K562 (cell line): ENCODE measurements at regions not wholly inside any gene's neighbourhood (a gene's known extent, or its start where the extent isn't known, plus 50 kb on each side); places are given as distances from the start of the nearest gene placed in this dataset.

Experiments used
- ATAC-seq: fragments of 200-7000 bp; cut with Tn5 transposase; 3 replicates; pipeline ENCODE4 v1.9.1; 2020; ENCODE audit warnings: moderate library complexity
- BruUV-seq: library from RNA; stranded (reverse); fragments of 400-500 nt; replicated peaks from 2 replicates; lab custom pipeline; 2021; lab: Mats Ljungman, UMichigan
- CTCF ChIA-PET: fragments of 300-600 bp; formaldehyde crosslinking; extraction: SDS; loops from one replicate; lab custom pipeline; 2021; ENCODE audit warnings: low intra/inter-chr PET ratio; lab: Yijun Ruan, JAX
- POLR2A ChIA-PET: fragments of 300-600, 350-650 bp; sonication (Branson Sonifier 250); formaldehyde crosslinking; extraction: SDS; loops from one replicate; lab custom pipeline; 2021; ENCODE audit warnings: antibody characterized with exemption, inconsistent platforms; lab: Yijun Ruan, JAX
- DNase-seq, 4 experiments: peaks; one replicate each; pipeline versions ENCODE4 v3.0.0 to v3.0.0-alpha.2; 2011 to 2018; ENCODE audit warnings: low spot score in 3 of 4, mixed read lengths in 3 of 4; ENCODE audit errors: extremely low read depth in 1 of 4
- FAIRE-seq: peaks from 2 replicates; lab custom pipeline; 2011; peaks lifted over from hg19 to GRCh38; lab: Jason Lieb, UNC
- H2AFZ ChIP-seq: 2 replicates; pipeline ENCODE4 v1.6.0; 2011; ENCODE audit warnings: low read depth, low read length, control low read depth, inconsistent platforms
- H3K27ac ChIP-seq: fragments of 200-600 bp; 3 replicates; pipeline ENCODE4 v1.8.0; 2011; ENCODE audit warnings: low read depth, mild to moderate bottlenecking, control low read depth, inconsistent platforms, low read length, moderate library complexity, mixed read lengths; ENCODE audit errors: extremely low read depth
- H3K27me3 ChIP-seq, 2 experiments: fragments of 300-600 bp in 1 of 2; 2 replicates in 1 of 2; 3 replicates in 1 of 2; pipeline versions ENCODE4 v1.6.0 to v1.8.0; 2011; ENCODE audit warnings: inconsistent platforms in 2 of 2, low read length in 2 of 2, mild to moderate bottlenecking in 1 of 2, mixed read lengths in 1 of 2, moderate library complexity in 1 of 2; ENCODE audit not compliant: control insufficient read depth in 2 of 2, insufficient read depth in 2 of 2
- H3K36me3 ChIP-seq: fragments of 300-600 bp; 3 replicates; pipeline ENCODE4 v1.8.0; 2011; ENCODE audit warnings: mild to moderate bottlenecking, low read length, inconsistent platforms; ENCODE audit not compliant: control insufficient read depth, insufficient read depth
- H3K4me1 ChIP-seq, 2 experiments: fragments of 200-600 bp in 1 of 2; replicated peaks in 1 of 2; 2 replicates in 1 of 2; 3 replicates in 1 of 2; pipeline versions ENCODE4 v1.5.1 to v1.8.0; 2011; ENCODE audit warnings: inconsistent platforms in 2 of 2, low read length in 2 of 2, mild to moderate bottlenecking in 1 of 2, mixed read lengths in 1 of 2, moderate library complexity in 1 of 2; ENCODE audit not compliant: control insufficient read depth in 2 of 2, insufficient read depth in 2 of 2
- H3K4me2 ChIP-seq: 2 replicates; pipeline ENCODE4 v1.6.1; 2011; ENCODE audit warnings: low read length, control low read depth, inconsistent platforms, mixed read lengths; ENCODE audit not compliant: insufficient read depth
- H3K4me3 ChIP-seq: fragments of 200-600 bp; sonication (generic), shearing (Covaris generic); 2 replicates; pipeline ENCODE4 v1.5.1; 2016; ENCODE audit warnings: control low read depth, inconsistent platforms
- H3K79me2 ChIP-seq: fragments of 200-600 bp; 3 replicates; pipeline ENCODE4 v1.8.0; 2011; ENCODE audit warnings: low read length, inconsistent platforms; ENCODE audit not compliant: control insufficient read depth, insufficient read depth
- H3K9ac ChIP-seq, 2 experiments: 2 replicates each; pipeline versions ENCODE4 v1.6.0 to v1.6.1; 2011; ENCODE audit warnings: low read depth in 2 of 2, low read length in 2 of 2, control low read depth in 1 of 2, inconsistent platforms in 1 of 2, mild to moderate bottlenecking in 1 of 2, mixed read lengths in 1 of 2; ENCODE audit not compliant: insufficient read depth in 1 of 2
- H3K9me1 ChIP-seq: one replicate; pipeline ENCODE4 v1.6.0; 2011; ENCODE audit warnings: inconsistent platforms, mild to moderate bottlenecking, low read length, moderate library complexity; ENCODE audit not compliant: control insufficient read depth, insufficient read depth
- H3K9me3 ChIP-seq: replicated peaks from 2 replicates; pipeline ENCODE4 v1.5.1; 2011; ENCODE audit warnings: low read depth, low read length, inconsistent platforms; ENCODE audit not compliant: control insufficient read depth, insufficient read depth
- H4K20me1 ChIP-seq: replicated peaks from 2 replicates; pipeline ENCODE4 v1.6.1; 2011; ENCODE audit warnings: low read length, inconsistent platforms, mixed read lengths; ENCODE audit not compliant: control insufficient read depth, insufficient read depth
- CTCF ChIP-seq, 3 experiments: IDR thresholded peaks in 2 of 3; conservative IDR thresholded peaks in 1 of 3; 2 replicates each; pipeline ENCODE4 v1.5.1; 2011 to 2012; ENCODE audit warnings: low read length in 3 of 3, mild to moderate bottlenecking in 3 of 3, control low read depth in 2 of 3, improper control_type of control experiment in 1 of 3, inconsistent platforms in 1 of 3, low read depth in 1 of 3, mixed read lengths in 1 of 3, moderate library complexity in 1 of 3; ENCODE audit not compliant: insufficient read depth in 2 of 3
- RAD21 ChIP-seq, 2 experiments: fragments of 250-450 bp in 1 of 2; fragments of 450-650 bp in 1 of 2; sonication (Bioruptor Pico) in 1 of 2; formaldehyde crosslinking in 1 of 2; IDR thresholded peaks in 1 of 2; conservative IDR thresholded peaks in 1 of 2; 2 replicates each; pipeline versions ENCODE4 v1.4.0 to v1.8.0; 2020 to 2022; ENCODE audit warnings: mild to moderate bottlenecking in 2 of 2, moderate library complexity in 1 of 2
- REST ChIP-seq, 2 experiments: fragments of 450-650 bp; formaldehyde crosslinking in 1 of 2; IDR thresholded peaks; 2 replicates each; pipeline versions ENCODE4 v1.4.0 to v1.6.1; 2014 to 2020; ENCODE audit warnings: mild to moderate bottlenecking in 2 of 2, borderline replicate concordance in 1 of 2, low read depth in 1 of 2
- TEAD4 ChIP-seq, 2 experiments: sonication (generic) in 1 of 2; formaldehyde crosslinking in 1 of 2; IDR thresholded peaks; 2 replicates each; pipeline versions ENCODE4 v1.6.1 to v1.8.0; 2012 to 2022; ENCODE audit warnings: borderline replicate concordance in 1 of 2, inconsistent platforms in 1 of 2, low read length in 1 of 2, mild to moderate bottlenecking in 1 of 2, missing genetic modification reagents in 1 of 2
- ZNF311 ChIP-seq: fragments of 250-450 bp; sonication (Bioruptor Pico); IDR thresholded peaks from 2 replicates; pipeline ENCODE4 v1.4.0; 2020; ENCODE audit warnings: mild to moderate bottlenecking, moderate library complexity
- WGBS: fragments of 100-300 bp; shearing (Covaris generic); methylation state at CpG from one replicate; pipeline ENCODE4 v1.1.6; 2016; ENCODE audit warnings: low coverage, mixed read lengths; ENCODE audit not compliant: insufficient coverage; ENCODE audit errors: missing lambda C conversion rate; 5-methylcytosine and 5-hydroxymethylcytosine counted together
- in situ Hi-C: fragments of 300-500 bp; cut with MboI; formaldehyde crosslinking; loops from 4 replicates; pipeline ENCODE4 v1.15.0; 2018; ENCODE audit warnings: inconsistent platforms, mixed read lengths
- intact Hi-C: fragments of 100-400 bp; cut with micrococcal nuclease; formaldehyde crosslinking; loops from 2 replicates; pipeline ENCODE4 v1.14.2; 2022
- TF ChIP-seq, protein P1 (sequence below), 2 experiments: fragments of 250-450 bp in 1 of 2; fragments of 450-650 bp in 1 of 2; sonication (Bioruptor Pico) in 1 of 2; IDR thresholded peaks; 2 replicates each; pipeline versions ENCODE4 v1.6.1 to v1.8.0; 2016 to 2021; ENCODE audit warnings: mild to moderate bottlenecking in 2 of 2, moderate library complexity in 2 of 2, missing compliant biosample characterization in 1 of 2, missing genetic modification characterization in 1 of 2

DNA sequence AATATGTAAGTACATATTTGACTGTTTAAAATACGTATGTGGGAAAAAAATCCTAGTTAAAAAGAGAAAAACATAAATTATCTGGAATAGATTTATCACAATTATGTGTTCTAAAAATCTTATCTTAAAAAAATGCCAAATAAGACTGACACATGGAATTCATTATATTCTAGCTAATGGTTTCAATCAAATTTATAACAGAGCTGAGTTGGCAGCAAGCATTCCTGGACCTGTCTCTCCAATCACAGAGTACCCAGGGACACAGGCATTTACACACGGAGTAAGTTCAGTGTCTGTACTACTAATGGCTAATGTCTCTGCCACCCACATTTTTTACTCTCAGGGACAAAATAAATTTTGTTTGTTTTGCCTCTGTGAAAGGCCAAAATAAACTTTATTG is 122.3 kb downstream of the RPS12 start (continued):
- TF ChIP-seq ZNF311 (CRISPR knock-in tag), result no peak

DNA sequence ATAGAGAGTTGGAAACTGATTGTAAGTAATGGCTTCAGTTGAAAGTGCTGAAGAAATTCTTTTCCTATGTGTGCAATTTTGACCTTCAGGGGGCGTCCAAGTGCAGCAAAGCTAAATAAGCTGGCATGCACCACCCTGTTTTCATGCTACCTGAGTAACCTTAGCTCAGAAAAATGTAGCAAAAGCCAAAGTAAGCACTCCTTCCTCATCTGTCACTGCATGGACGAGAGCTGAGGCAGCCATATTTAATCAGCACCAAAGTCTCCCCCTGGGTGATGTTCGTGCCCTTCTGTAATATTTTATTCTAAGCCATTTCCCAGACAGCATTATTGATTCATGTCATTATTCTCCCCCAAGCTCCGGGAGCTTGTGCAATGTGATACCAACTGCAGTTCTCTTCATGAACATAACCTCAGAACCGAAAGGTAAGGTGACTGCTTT is 123.1 kb downstream of the RPS12 start:
- H3K4me1 ChIP-seq, result no peaks in the 10 kb centered on the region
- no peak overlapping the region for H3K27ac ChIP-seq
- no peak overlapping the region for H2AFZ ChIP-seq
- TF ChIP-seq REST (IDR thresholded peaks at IDR 0.05; ENCODE audit: borderline replicate concordance) (peak; percentile 30; the same call in 1 of the 2 replicates), REST (CRISPR knock-in tag; IDR thresholded peaks at IDR 0.05; ENCODE audit: low read depth) (no peak), CTCF (IDR thresholded peaks at IDR 0.05 in 2 of 3, conservative IDR thresholded peaks at IDR 0.05 in 1 of 3; ENCODE audit: insufficient read depth in 2 of 3, low read depth in 1 of 3, low read length in 3 of 3) (peak; percentile 59 to 65 (median 60)), RAD21 (CRISPR knock-in tag; conservative IDR thresholded peaks at IDR 0.05 in 1 of 2, IDR thresholded peaks at IDR 0.05 in 1 of 2) (peak; percentile 40 to 57; a peak in 3 of 4 replicates), TEAD4 (IDR thresholded peaks at IDR 0.05; ENCODE audit: low read length) (no peak), TEAD4 (CRISPR knock-in tag; IDR thresholded peaks at IDR 0.05; ENCODE audit: borderline replicate concordance) (no peak)
- TF ChIP-seq, protein P1, sequence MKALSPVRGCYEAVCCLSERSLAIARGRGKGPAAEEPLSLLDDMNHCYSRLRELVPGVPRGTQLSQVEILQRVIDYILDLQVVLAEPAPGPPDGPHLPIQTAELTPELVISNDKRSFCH (CRISPR knock-in tag; IDR thresholded peaks at IDR 0.05), result no peak
- TF ChIP-seq, protein P1 (tag; IDR thresholded peaks at IDR 0.05), result no peak
- H3K79me2 ChIP-seq, result no peaks in the 10 kb centered on the region
- no peak overlapping the region for H3K4me3 ChIP-seq
- in situ Hi-C loops (no loop called here), intact Hi-C loops (loop anchor here (10.0 kb wide), 2 partner anchors 617 to 977 kb away; no protein-coding TSS in a partner anchor)
- no peak overlapping the region for H3K9ac ChIP-seq
- 0 out of 2 replicates have a peak, but pooled peaks cover 3% of the 10 kb centered on the region for H4K20me1 ChIP-seq
- H3K36me3 ChIP-seq, result no peaks in the 10 kb centered on the region
- POLR2A ChIA-PET, result interaction anchor here (0.6 to 0.9 kb wide), 3 partner anchors 42 to 146 kb away, joined by 3 to 4 read pairs (median 4); no protein-coding TSS in a partner anchor
- BruUV-seq, result no TSS peak
- FAIRE-seq (peak; percentile 79), ATAC-seq (peak; percentile 79), DNase-seq (peak; percentile 14 to 54 (median 16))
- H3K27me3 ChIP-seq, result peaks cover 4 to 6% of the 10 kb centered on the region in 2 experiments; a peak in 2 of 5 replicates
- CTCF ChIA-PET, result interaction anchor here (0.6 to 0.7 kb wide), 3 partner anchors 11 to 616 kb away, joined by 3 to 4 read pairs (median 4); no protein-coding TSS in a partner anchor
- no peak overlapping the region for H3K4me2 ChIP-seq
- WGBS, result 0% methylated on average over 5 of the region's 5 CpGs
- no peaks in the 10 kb centered on the region for H3K9me1 ChIP-seq
- H3K9me3 ChIP-seq, result no peaks in the 10 kb centered on the region
